ENCODE measurements at regions not wholly inside any gene's neighbourhood (a gene's known extent, or its start where the extent isn't known, plus 50 kb on each side); places are given as distances from the start of the nearest gene placed in this dataset.

- ChIA-PET CTCF (ENCODE audit: low intra/inter-chr PET ratio) (no interaction called here), POLR2A (no interaction called here)
- BruUV-seq (replicated peaks), result no TSS peak
- Histone ChIP-seq H3K36me3 (ENCODE audit: control insufficient read depth, insufficient read depth, low read length) (no peaks in the 10 kb centered on the region), H3K4me1 (replicated peaks in 1 of 2; ENCODE audit: control insufficient read depth in 2 of 2, insufficient read depth in 2 of 2, low read length in 2 of 2) (no peaks in the 10 kb centered on the region), H3K27ac (ENCODE audit: extremely low read depth, low read depth, low read length) (no peak overlapping the region), H3K4me2 (ENCODE audit: insufficient read depth, low read length) (no peak overlapping the region), H3K27me3 (ENCODE audit: control insufficient read depth in 2 of 2, insufficient read depth in 2 of 2, low read length in 2 of 2) (no peaks in the 10 kb centered on the region), H2AFZ (ENCODE audit: low read depth, low read length) (no peak overlapping the region), H3K4me3 (no peak overlapping the region), H3K9me1 (ENCODE audit: control insufficient read depth, insufficient read depth, low read length) (no peaks in the 10 kb centered on the region), H3K9ac (ENCODE audit: insufficient read depth in 1 of 2, low read depth in 2 of 2, low read length in 2 of 2) (no peak overlapping the region), H4K20me1 (replicated peaks; ENCODE audit: control insufficient read depth, insufficient read depth, low read length) (no peaks in the 10 kb centered on the region), H3K79me2 (ENCODE audit: control insufficient read depth, insufficient read depth, low read length) (no peaks in the 10 kb centered on the region), H3K9me3 (replicated peaks; ENCODE audit: control insufficient read depth, insufficient read depth, low read depth, low read length) (no peaks in the 10 kb centered on the region)
- no peak for ATAC-seq
- no peak for FAIRE-seq
- WGBS (ENCODE audit: insufficient coverage, low coverage, missing lambda C conversion rate), result 0% methylated on average over 2 of the region's 2 CpGs
- TF ChIP-seq ZFPM2 (CRISPR knock-in tag; IDR thresholded peaks at IDR 0.05) (no peak), ZNF24 (IDR thresholded peaks at IDR 0.05) (no peak), NR3C1 (CRISPR knock-in tag; IDR thresholded peaks at IDR 0.05) (no peak), ESRRB (CRISPR knock-in tag; IDR thresholded peaks at IDR 0.05; ENCODE audit: borderline replicate concordance) (no peak), MCM5 (IDR thresholded peaks at IDR 0.05; ENCODE audit: low read depth) (no peak), ZNF239 (CRISPR knock-in tag; IDR thresholded peaks at IDR 0.05) (no peak), SNIP1 (IDR thresholded peaks at IDR 0.05; ENCODE audit: low read depth) (no peak)
- TF ChIP-seq, protein P1, sequence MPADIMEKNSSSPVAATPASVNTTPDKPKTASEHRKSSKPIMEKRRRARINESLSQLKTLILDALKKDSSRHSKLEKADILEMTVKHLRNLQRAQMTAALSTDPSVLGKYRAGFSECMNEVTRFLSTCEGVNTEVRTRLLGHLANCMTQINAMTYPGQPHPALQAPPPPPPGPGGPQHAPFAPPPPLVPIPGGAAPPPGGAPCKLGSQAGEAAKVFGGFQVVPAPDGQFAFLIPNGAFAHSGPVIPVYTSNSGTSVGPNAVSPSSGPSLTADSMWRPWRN (IDR thresholded peaks at IDR 0.05; ENCODE audit: low read depth), result no peak
- TF ChIP-seq, protein P2, sequence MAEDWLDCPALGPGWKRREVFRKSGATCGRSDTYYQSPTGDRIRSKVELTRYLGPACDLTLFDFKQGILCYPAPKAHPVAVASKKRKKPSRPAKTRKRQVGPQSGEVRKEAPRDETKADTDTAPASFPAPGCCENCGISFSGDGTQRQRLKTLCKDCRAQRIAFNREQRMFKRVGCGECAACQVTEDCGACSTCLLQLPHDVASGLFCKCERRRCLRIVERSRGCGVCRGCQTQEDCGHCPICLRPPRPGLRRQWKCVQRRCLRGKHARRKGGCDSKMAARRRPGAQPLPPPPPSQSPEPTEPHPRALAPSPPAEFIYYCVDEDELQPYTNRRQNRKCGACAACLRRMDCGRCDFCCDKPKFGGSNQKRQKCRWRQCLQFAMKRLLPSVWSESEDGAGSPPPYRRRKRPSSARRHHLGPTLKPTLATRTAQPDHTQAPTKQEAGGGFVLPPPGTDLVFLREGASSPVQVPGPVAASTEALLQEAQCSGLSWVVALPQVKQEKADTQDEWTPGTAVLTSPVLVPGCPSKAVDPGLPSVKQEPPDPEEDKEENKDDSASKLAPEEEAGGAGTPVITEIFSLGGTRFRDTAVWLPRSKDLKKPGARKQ (CRISPR knock-in tag; IDR thresholded peaks at IDR 0.05), result no peak
- intact Hi-C loops (cut with micrococcal nuclease), result no loop called here
- in situ Hi-C loops (cut with MboI), result no loop called here
- DNase-seq (ENCODE audit: extremely low read depth in 1 of 4, low spot score in 3 of 4), result no peak
Measured at GRCh38 chr3:66904336-66904735, 93.8 kb upstream of the KBTBD8 start.
